IPS-18a (cell line): ENCODE measurements at regions not wholly inside any gene's neighbourhood (a gene's known extent, or its start where the extent isn't known, plus 50 kb on each side); places are given as distances from the start of the nearest gene placed in this dataset.

Experiments used
- H3K27ac ChIP-seq: one replicate; pipeline ENCODE4 v1.5.1; 2013; ENCODE audit warnings: low read length
- H3K27me3 ChIP-seq: one replicate; pipeline ENCODE4 v1.6.1; 2013; ENCODE audit warnings: mild to moderate bottlenecking, low read length; ENCODE audit not compliant: control insufficient read depth, insufficient read depth
- H3K36me3 ChIP-seq: one replicate; pipeline ENCODE4 v1.6.1; 2013; ENCODE audit warnings: low read depth, low read length; ENCODE audit not compliant: control insufficient read depth
- H3K4me1 ChIP-seq: one replicate; pipeline ENCODE4 v1.6.1; 2013; ENCODE audit warnings: low read depth, low read length; ENCODE audit not compliant: control insufficient read depth
- H3K4me3 ChIP-seq: one replicate; pipeline ENCODE4 v1.5.1; 2013; ENCODE audit warnings: low read length
- H3K9ac ChIP-seq: one replicate; pipeline ENCODE4 v1.6.1; 2013; ENCODE audit warnings: mild to moderate bottlenecking, low read length, moderate library complexity
- H3K9me3 ChIP-seq: one replicate; pipeline ENCODE4 v1.6.1; 2013; ENCODE audit warnings: low read depth, low read length; ENCODE audit not compliant: control insufficient read depth

- Histone ChIP-seq H3K9ac (no peak overlapping the region), H3K4me1 (no peaks in the 10 kb centered on the region), H3K9me3 (no peaks in the 10 kb centered on the region), H3K27ac (no peak overlapping the region), H3K36me3 (no peaks in the 10 kb centered on the region), H3K4me3 (no peak overlapping the region), H3K27me3 (no peaks in the 10 kb centered on the region)
Observed at GRCh38 chr3:105956306-105956705, 87.5 kb upstream of the CBLB start.

- H3K27ac ChIP-seq: no peak overlapping the region
Observed at GRCh38 chr3:105957722-105958121, 88.9 kb upstream of the CBLB start.

GRCh38 chr3:105958237-105959000 is 89.6 kb upstream of the CBLB start:
- Histone ChIP-seq H3K36me3 (no peaks in the 10 kb centered on the region), H3K9ac (no peak overlapping the region), H3K4me1 (no peaks in the 10 kb centered on the region), H3K27ac (no peak overlapping the region), H3K9me3 (no peaks in the 10 kb centered on the region), H3K27me3 (no peaks in the 10 kb centered on the region), H3K4me3 (no peak overlapping the region)

More at GRCh38 chr3:105957722-105958121, 88.9 kb upstream of the CBLB start:
- H3K9me3 ChIP-seq: no peaks in the 10 kb centered on the region
- H3K27me3 ChIP-seq: no peaks in the 10 kb centered on the region
- no peaks in the 10 kb centered on the region for H3K4me1 ChIP-seq
- H3K4me3 ChIP-seq: no peak overlapping the region
- H3K9ac ChIP-seq: no peak overlapping the region
- no peaks in the 10 kb centered on the region for H3K36me3 ChIP-seq

GRCh38 chr3:105959851-105960250 is 91.0 kb upstream of the CBLB start:
- no peak overlapping the region for H3K4me3 ChIP-seq
- no peaks in the 10 kb centered on the region for H3K4me1 ChIP-seq
- no peak overlapping the region for H3K27ac ChIP-seq
- H3K27me3 ChIP-seq: no peaks in the 10 kb centered on the region
- H3K36me3 ChIP-seq: no peaks in the 10 kb centered on the region
- H3K9me3 ChIP-seq: no peaks in the 10 kb centered on the region
- H3K9ac ChIP-seq: no peak overlapping the region

GRCh38 chr3:105960381-105960780 is 91.6 kb upstream of the CBLB start:
- H3K4me1 ChIP-seq: no peaks in the 10 kb centered on the region
- no peak overlapping the region for H3K9ac ChIP-seq
- H3K27me3 ChIP-seq: no peaks in the 10 kb centered on the region
- H3K4me3 ChIP-seq: no peak overlapping the region
- no peak overlapping the region for H3K27ac ChIP-seq
- H3K36me3 ChIP-seq: no peaks in the 10 kb centered on the region
- no peaks in the 10 kb centered on the region for H3K9me3 ChIP-seq

GRCh38 chr3:105963161-105963560 is 94.3 kb upstream of the CBLB start:
- Histone ChIP-seq H3K27ac (no peak overlapping the region), H3K9ac (no peak overlapping the region), H3K4me1 (no peaks in the 10 kb centered on the region), H3K9me3 (no peaks in the 10 kb centered on the region), H3K36me3 (no peaks in the 10 kb centered on the region), H3K4me3 (no peak overlapping the region), H3K27me3 (no peaks in the 10 kb centered on the region)

GRCh38 chr3:105965384-105965783 is 96.6 kb upstream of the CBLB start:
- no peaks in the 10 kb centered on the region for H3K36me3 ChIP-seq
- no peaks in the 10 kb centered on the region for H3K9me3 ChIP-seq
- H3K4me3 ChIP-seq: no peak overlapping the region

GRCh38 chr3:105967117-105967516 is 98.3 kb upstream of the CBLB start:
- no peaks in the 10 kb centered on the region for H3K36me3 ChIP-seq
- no peak overlapping the region for H3K9ac ChIP-seq
- H3K27ac ChIP-seq: no peak overlapping the region
- no peaks in the 10 kb centered on the region for H3K4me1 ChIP-seq
- peaks cover 4% of the 10 kb centered on the region for H3K9me3 ChIP-seq
- H3K27me3 ChIP-seq: no peaks in the 10 kb centered on the region
- no peak overlapping the region for H3K4me3 ChIP-seq

More at GRCh38 chr3:105965384-105965783, 96.6 kb upstream of the CBLB start:
- H3K4me1 ChIP-seq: no peaks in the 10 kb centered on the region
- no peak overlapping the region for H3K27ac ChIP-seq
- no peak overlapping the region for H3K9ac ChIP-seq
- H3K27me3 ChIP-seq: no peaks in the 10 kb centered on the region

GRCh38 chr3:105970283-105970682 is 101.5 kb upstream of the CBLB start:
- Histone ChIP-seq H3K27ac (no peak overlapping the region), H3K9me3 (peaks cover 9% of the 10 kb centered on the region), H3K4me1 (no peaks in the 10 kb centered on the region), H3K9ac (no peak overlapping the region), H3K4me3 (no peak overlapping the region), H3K36me3 (no peaks in the 10 kb centered on the region), H3K27me3 (no peaks in the 10 kb centered on the region)

- Histone ChIP-seq H3K4me3 (no peak overlapping the region), H3K27ac (no peak overlapping the region), H3K9me3 (peaks cover 9% of the 10 kb centered on the region), H3K36me3 (no peaks in the 10 kb centered on the region), H3K4me1 (no peaks in the 10 kb centered on the region), H3K9ac (no peak overlapping the region), H3K27me3 (no peaks in the 10 kb centered on the region)
Observed at GRCh38 chr3:105972069-105972468, 103.3 kb upstream of the CBLB start.

GRCh38 chr3:105974381-105974780 is 105.6 kb upstream of the CBLB start:
- Histone ChIP-seq H3K27ac (no peak overlapping the region), H3K9me3 (peaks cover 9% of the 10 kb centered on the region), H3K36me3 (no peaks in the 10 kb centered on the region), H3K27me3 (no peaks in the 10 kb centered on the region), H3K9ac (no peak overlapping the region), H3K4me1 (no peaks in the 10 kb centered on the region), H3K4me3 (no peak overlapping the region)

- Histone ChIP-seq H3K9me3 (peaks cover 9% of the 10 kb centered on the region), H3K4me3 (no peak overlapping the region), H3K4me1 (no peaks in the 10 kb centered on the region), H3K36me3 (no peaks in the 10 kb centered on the region), H3K27me3 (no peaks in the 10 kb centered on the region), H3K9ac (no peak overlapping the region), H3K27ac (no peak overlapping the region)
Observed at GRCh38 chr3:105976196-105976595, 107.4 kb upstream of the CBLB start.
